GM23338 (cell line): ENCODE measurements at regions not wholly inside any gene's neighbourhood (a gene's known extent, or its start where the extent isn't known, plus 50 kb on each side); places are given as distances from the start of the nearest gene placed in this dataset.

Experiments
- ATAC-seq: fragments of 200-7000 bp; cut with Tn5 transposase; 3 replicates; pipeline ENCODE4 v1.9.1; 2020
- DNase-seq: peaks from one replicate; pipeline ENCODE4 v3.0.0-alpha.2; 2015; ENCODE audit warnings: low spot score
- H2AFZ ChIP-seq: fragments of 200-600 bp; sonication (generic); 2 replicates; pipeline ENCODE4 v1.8.0; 2016; ENCODE audit warnings: antibody characterized with exemption, mild to moderate bottlenecking, moderate library complexity
- H3F3A ChIP-seq: fragments of 200-600 bp; sonication (generic); replicated peaks from 2 replicates; pipeline ENCODE4 v1.8.0; 2017; ENCODE audit warnings: antibody characterized with exemption, mixed run types, low read depth
- H3K27ac ChIP-seq: fragments of 200-600 bp; sonication (generic); 2 replicates; pipeline ENCODE4 v1.6.1; 2016; ENCODE audit warnings: low read depth
- H3K27me3 ChIP-seq: fragments of 200-600 bp; sonication (generic); 2 replicates; pipeline ENCODE4 v1.8.0; 2016; ENCODE audit warnings: mild to moderate bottlenecking, mixed run types, moderate library complexity; ENCODE audit not compliant: insufficient read depth
- H3K36me3 ChIP-seq: fragments of 200-600 bp; sonication (generic); 2 replicates; pipeline ENCODE4 v1.8.0; 2016; ENCODE audit warnings: mild to moderate bottlenecking; ENCODE audit not compliant: insufficient read depth
- H3K4me1 ChIP-seq: fragments of 200-600 bp; sonication (generic); 2 replicates; pipeline ENCODE4 v1.8.0; 2016; ENCODE audit warnings: mild to moderate bottlenecking, moderate library complexity; ENCODE audit not compliant: insufficient read depth
- H3K4me2 ChIP-seq: fragments of 200-600 bp; sonication (generic); 2 replicates; pipeline ENCODE4 v1.7.1; 2017; ENCODE audit warnings: mixed run types
- H3K4me3 ChIP-seq: fragments of 200-600 bp; sonication (generic); 2 replicates; pipeline ENCODE4 v1.6.1; 2016; ENCODE audit warnings: mixed run types
- H3K79me2 ChIP-seq: fragments of 200-600 bp; sonication (generic); replicated peaks from 2 replicates; pipeline ENCODE4 v1.8.0; 2017; ENCODE audit warnings: mild to moderate bottlenecking; ENCODE audit not compliant: insufficient read depth
- H3K9me2 ChIP-seq: fragments of 200-600 bp; sonication (generic); 2 replicates; pipeline ENCODE4 v1.8.0; 2017; ENCODE audit not compliant: insufficient read depth
- H4K20me1 ChIP-seq: fragments of 200-600 bp; sonication (generic); replicated peaks from 2 replicates; pipeline ENCODE4 v1.8.0; 2017; ENCODE audit warnings: mild to moderate bottlenecking; ENCODE audit not compliant: insufficient read depth
- H3K27ac Mint-ChIP-seq: 2 replicates; pipeline ENCODE4 v1.8.0; 2020; ENCODE audit warnings: inconsistent platforms, mild to moderate bottlenecking, moderate library complexity, mixed read lengths
- H3K27me3 Mint-ChIP-seq: 3 replicates; pipeline ENCODE4 v1.8.0; 2022; ENCODE audit warnings: low read depth, mild to moderate bottlenecking, moderate library complexity, mixed read lengths, inconsistent platforms; ENCODE audit not compliant: insufficient read depth, poor library complexity
- H3K36me3 Mint-ChIP-seq: 3 replicates; pipeline ENCODE4 v1.8.0; 2021; ENCODE audit warnings: low read depth, mild to moderate bottlenecking, inconsistent platforms, moderate library complexity, mixed read lengths
- H3K4me1 Mint-ChIP-seq: 3 replicates; pipeline ENCODE4 v1.8.0; 2020; ENCODE audit warnings: mild to moderate bottlenecking, inconsistent platforms, mixed read lengths
- H3K4me3 Mint-ChIP-seq: 3 replicates; pipeline ENCODE4 v1.8.0; 2021; ENCODE audit warnings: moderate library complexity, mild to moderate bottlenecking, inconsistent platforms, mixed read lengths
- H3K9me3 Mint-ChIP-seq: 3 replicates; pipeline ENCODE4 v1.8.0; 2020; ENCODE audit warnings: moderate library complexity, mild to moderate bottlenecking, inconsistent platforms, mixed read lengths
- CREB1 ChIP-seq: fragments of 250-450 bp; sonication (Bioruptor Pico); IDR thresholded peaks from 2 replicates; pipeline ENCODE4 v1.5.0; 2020; ENCODE audit warnings: low read depth, mild to moderate bottlenecking, moderate library complexity
- EZH2 ChIP-seq: fragments of 200-600 bp; sonication (generic); IDR thresholded peaks from one replicate; pipeline ENCODE4 v1.8.0; 2017; ENCODE audit warnings: antibody characterized with exemption, mild to moderate bottlenecking, low read depth; ENCODE audit not compliant: unreplicated experiment
- NANOG ChIP-seq: IDR thresholded peaks from 2 replicates; pipeline ENCODE4 v1.6.1; 2016; ENCODE audit warnings: antibody characterized with exemption, borderline replicate concordance
- POLR2AphosphoS5 ChIP-seq: IDR thresholded peaks from 2 replicates; pipeline ENCODE4 v1.6.1; 2016; ENCODE audit warnings: antibody characterized with exemption, low read depth
- STAT1 ChIP-seq: IDR thresholded peaks from one replicate; pipeline ENCODE4 v1.6.1; 2016; ENCODE audit warnings: antibody characterized with exemption; ENCODE audit not compliant: unreplicated experiment
- ZNF114 ChIP-seq: fragments of 250-450 bp; sonication (Bioruptor Pico); IDR thresholded peaks from 2 replicates; pipeline ENCODE4 v1.5.0; 2020; ENCODE audit warnings: mild to moderate bottlenecking, moderate library complexity
- ZNF331 ChIP-seq: fragments of 250-450 bp; sonication (Bioruptor Pico); IDR thresholded peaks from 2 replicates; pipeline ENCODE4 v1.5.0; 2020; ENCODE audit warnings: low read depth, mild to moderate bottlenecking, moderate library complexity
- TF ChIP-seq, protein P1 (sequence below): fragments of 250-450 bp; sonication (Bioruptor Pico); IDR thresholded peaks from 2 replicates; pipeline ENCODE4 v1.5.0; 2020; ENCODE audit warnings: mild to moderate bottlenecking, moderate library complexity
- TF ChIP-seq, protein P2 (sequence below), 2 experiments: fragments of 200-600 bp in 1 of 2; sonication (generic) in 1 of 2; conservative IDR thresholded peaks; 2 replicates each; pipeline versions ENCODE4 v1.5.1 to v1.6.1; 2016 to 2017; ENCODE audit warnings: antibody characterized with exemption in 2 of 2, low read depth in 2 of 2, mild to moderate bottlenecking in 2 of 2, moderate library complexity in 1 of 2

DNA sequence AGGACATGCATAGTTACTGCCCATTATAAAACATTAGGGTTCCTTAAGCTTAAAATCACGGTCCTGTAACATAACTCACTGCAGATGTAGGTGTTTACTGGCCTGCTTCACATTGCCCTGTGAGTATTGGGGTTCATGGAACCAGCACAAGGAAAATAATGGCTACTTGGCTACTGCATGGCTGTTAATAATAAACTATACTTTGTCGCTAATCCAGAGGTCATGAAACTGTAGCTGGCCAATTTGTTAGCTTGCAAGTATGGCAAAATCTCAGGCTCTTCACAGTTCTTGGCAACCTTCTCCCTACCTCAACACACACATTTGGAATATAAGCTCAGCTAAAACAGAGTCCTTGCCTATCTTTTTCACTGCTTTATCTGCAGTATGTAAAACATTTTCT, 274.0 kb upstream of the NR5A2 start:
- H3K9me3 Mint-ChIP-seq: peaks cover 16% of the 10 kb centered on the region
- no peak for ATAC-seq
- no peak overlapping the region for H3K4me3 Mint-ChIP-seq
- H3F3A ChIP-seq: no peaks in the 10 kb centered on the region
- H3K36me3 Mint-ChIP-seq: peaks cover 10% of the 10 kb centered on the region; the same call in 2 of the 3 replicates
- no peak overlapping the region for H2AFZ ChIP-seq
- peaks cover 4% of the 10 kb centered on the region; the same call in 2 of the 3 replicates for H3K4me1 Mint-ChIP-seq
- peaks cover 10% of the 10 kb centered on the region for H3K4me1 ChIP-seq
- no peaks in the 10 kb centered on the region for H4K20me1 ChIP-seq
- H3K4me3 ChIP-seq: no peak overlapping the region
- no peak overlapping the region for H3K27ac ChIP-seq
- no peak overlapping the region for H3K27ac Mint-ChIP-seq
- H3K27me3 ChIP-seq: no peaks in the 10 kb centered on the region
- H3K36me3 ChIP-seq: peaks cover 10% of the 10 kb centered on the region; the same call in 1 of the 2 replicates
- H3K27me3 Mint-ChIP-seq: peaks cover 6% of the 10 kb centered on the region
- DNase-seq: no peak
- H3K79me2 ChIP-seq: no peaks in the 10 kb centered on the region
- TF ChIP-seq POLR2AphosphoS5: no peak
- TF ChIP-seq NANOG: no peak
- TF ChIP-seq STAT1: no peak
- TF ChIP-seq, protein P1, sequence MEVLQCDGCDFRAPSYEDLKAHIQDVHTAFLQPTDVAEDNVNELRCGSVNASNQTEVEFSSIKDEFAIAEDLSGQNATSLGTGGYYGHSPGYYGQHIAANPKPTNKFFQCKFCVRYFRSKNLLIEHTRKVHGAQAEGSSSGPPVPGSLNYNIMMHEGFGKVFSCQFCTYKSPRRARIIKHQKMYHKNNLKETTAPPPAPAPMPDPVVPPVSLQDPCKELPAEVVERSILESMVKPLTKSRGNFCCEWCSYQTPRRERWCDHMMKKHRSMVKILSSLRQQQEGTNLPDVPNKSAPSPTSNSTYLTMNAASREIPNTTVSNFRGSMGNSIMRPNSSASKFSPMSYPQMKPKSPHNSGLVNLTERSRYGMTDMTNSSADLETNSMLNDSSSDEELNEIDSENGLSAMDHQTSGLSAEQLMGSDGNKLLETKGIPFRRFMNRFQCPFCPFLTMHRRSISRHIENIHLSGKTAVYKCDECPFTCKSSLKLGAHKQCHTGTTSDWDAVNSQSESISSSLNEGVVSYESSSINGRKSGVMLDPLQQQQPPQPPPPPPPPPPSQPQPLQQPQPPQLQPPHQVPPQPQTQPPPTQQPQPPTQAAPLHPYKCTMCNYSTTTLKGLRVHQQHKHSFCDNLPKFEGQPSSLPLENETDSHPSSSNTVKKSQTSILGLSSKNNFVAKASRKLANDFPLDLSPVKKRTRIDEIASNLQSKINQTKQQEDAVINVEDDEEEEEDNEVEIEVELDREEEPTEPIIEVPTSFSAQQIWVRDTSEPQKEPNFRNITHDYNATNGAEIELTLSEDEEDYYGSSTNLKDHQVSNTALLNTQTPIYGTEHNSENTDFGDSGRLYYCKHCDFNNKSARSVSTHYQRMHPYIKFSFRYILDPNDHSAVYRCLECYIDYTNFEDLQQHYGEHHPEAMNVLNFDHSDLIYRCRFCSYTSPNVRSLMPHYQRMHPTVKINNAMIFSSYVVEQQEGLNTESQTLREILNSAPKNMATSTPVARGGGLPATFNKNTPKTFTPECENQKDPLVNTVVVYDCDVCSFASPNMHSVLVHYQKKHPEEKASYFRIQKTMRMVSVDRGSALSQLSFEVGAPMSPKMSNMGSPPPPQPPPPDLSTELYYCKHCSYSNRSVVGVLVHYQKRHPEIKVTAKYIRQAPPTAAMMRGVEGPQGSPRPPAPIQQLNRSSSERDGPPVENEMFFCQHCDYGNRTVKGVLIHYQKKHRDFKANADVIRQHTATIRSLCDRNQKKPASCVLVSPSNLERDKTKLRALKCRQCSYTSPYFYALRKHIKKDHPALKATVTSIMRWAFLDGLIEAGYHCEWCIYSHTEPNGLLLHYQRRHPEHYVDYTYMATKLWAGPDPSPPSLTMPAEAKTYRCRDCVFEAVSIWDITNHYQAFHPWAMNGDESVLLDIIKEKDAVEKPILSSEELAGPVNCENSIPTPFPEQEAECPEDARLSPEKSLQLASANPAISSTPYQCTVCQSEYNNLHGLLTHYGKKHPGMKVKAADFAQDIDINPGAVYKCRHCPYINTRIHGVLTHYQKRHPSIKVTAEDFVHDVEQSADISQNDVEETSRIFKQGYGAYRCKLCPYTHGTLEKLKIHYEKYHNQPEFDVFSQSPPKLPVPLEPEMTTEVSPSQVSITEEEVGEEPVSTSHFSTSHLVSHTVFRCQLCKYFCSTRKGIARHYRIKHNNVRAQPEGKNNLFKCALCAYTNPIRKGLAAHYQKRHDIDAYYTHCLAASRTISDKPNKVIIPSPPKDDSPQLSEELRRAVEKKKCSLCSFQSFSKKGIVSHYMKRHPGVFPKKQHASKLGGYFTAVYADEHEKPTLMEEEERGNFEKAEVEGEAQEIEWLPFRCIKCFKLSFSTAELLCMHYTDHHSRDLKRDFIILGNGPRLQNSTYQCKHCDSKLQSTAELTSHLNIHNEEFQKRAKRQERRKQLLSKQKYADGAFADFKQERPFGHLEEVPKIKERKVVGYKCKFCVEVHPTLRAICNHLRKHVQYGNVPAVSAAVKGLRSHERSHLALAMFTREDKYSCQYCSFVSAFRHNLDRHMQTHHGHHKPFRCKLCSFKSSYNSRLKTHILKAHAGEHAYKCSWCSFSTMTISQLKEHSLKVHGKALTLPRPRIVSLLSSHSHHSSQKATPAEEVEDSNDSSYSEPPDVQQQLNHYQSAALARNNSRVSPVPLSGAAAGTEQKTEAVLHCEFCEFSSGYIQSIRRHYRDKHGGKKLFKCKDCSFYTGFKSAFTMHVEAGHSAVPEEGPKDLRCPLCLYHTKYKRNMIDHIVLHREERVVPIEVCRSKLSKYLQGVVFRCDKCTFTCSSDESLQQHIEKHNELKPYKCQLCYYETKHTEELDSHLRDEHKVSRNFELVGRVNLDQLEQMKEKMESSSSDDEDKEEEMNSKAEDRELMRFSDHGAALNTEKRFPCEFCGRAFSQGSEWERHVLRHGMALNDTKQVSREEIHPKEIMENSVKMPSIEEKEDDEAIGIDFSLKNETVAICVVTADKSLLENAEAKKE (CRISPR knock-in tag): no peak
- no peak for TF ChIP-seq ZNF114 (CRISPR knock-in tag)
- TF ChIP-seq, protein P2, sequence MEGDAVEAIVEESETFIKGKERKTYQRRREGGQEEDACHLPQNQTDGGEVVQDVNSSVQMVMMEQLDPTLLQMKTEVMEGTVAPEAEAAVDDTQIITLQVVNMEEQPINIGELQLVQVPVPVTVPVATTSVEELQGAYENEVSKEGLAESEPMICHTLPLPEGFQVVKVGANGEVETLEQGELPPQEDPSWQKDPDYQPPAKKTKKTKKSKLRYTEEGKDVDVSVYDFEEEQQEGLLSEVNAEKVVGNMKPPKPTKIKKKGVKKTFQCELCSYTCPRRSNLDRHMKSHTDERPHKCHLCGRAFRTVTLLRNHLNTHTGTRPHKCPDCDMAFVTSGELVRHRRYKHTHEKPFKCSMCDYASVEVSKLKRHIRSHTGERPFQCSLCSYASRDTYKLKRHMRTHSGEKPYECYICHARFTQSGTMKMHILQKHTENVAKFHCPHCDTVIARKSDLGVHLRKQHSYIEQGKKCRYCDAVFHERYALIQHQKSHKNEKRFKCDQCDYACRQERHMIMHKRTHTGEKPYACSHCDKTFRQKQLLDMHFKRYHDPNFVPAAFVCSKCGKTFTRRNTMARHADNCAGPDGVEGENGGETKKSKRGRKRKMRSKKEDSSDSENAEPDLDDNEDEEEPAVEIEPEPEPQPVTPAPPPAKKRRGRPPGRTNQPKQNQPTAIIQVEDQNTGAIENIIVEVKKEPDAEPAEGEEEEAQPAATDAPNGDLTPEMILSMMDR (conservative IDR thresholded peaks at IDR 0.05; ENCODE audit: low read depth in 2 of 2): no peak
- no peak for TF ChIP-seq ZNF331
- no peak for TF ChIP-seq CREB1
- no peak for TF ChIP-seq EZH2
- no peak overlapping the region for H3K4me2 ChIP-seq
- H3K9me2 ChIP-seq: 0 out of 2 replicates have a peak, but pooled peaks cover 6% of the 10 kb centered on the region
